ENCODE measurements at regions not wholly inside any gene's neighbourhood (a gene's known extent, or its start where the extent isn't known, plus 50 kb on each side); places are given as distances from the start of the nearest gene placed in this dataset.

GRCh38 chr4:157674699-157675098, 454.2 kb downstream of the GRIA2 start:
- no peak for TF ChIP-seq CTCF (IDR thresholded peaks at IDR 0.05)
- no peak for TF ChIP-seq POLR2A (IDR thresholded peaks at IDR 0.05)
